GM21515 (cell line): ENCODE measurements at regions not wholly inside any gene's neighbourhood (a gene's known extent, or its start where the extent isn't known, plus 50 kb on each side); places are given as distances from the start of the nearest gene placed in this dataset.

ENCODE experiments used
- ATAC-seq: cut with Tn5 transposase; IDR thresholded peaks from one replicate; pipeline ENCODE4 v1.9.1; 2021; ENCODE audit not compliant: unreplicated experiment

DNA sequence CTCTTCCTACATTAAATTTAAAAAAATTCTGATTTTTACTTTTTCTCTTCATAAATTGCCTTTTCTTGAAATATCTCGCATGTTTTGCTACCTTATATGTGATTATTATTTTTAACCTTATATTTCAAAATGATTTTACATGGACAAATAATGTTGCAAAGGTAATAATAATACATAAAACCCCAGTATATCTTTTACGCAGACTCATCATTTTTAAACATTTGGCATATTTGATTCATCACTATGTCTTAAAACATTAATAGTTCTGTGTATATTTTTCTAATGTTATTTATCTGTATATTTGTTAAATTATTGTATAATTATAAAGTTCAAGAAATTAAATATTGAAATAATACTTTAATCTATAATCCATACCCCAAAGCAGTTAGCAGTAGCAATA is 350.8 kb downstream of the RPL10L start:
- no peak for ATAC-seq

DNA sequence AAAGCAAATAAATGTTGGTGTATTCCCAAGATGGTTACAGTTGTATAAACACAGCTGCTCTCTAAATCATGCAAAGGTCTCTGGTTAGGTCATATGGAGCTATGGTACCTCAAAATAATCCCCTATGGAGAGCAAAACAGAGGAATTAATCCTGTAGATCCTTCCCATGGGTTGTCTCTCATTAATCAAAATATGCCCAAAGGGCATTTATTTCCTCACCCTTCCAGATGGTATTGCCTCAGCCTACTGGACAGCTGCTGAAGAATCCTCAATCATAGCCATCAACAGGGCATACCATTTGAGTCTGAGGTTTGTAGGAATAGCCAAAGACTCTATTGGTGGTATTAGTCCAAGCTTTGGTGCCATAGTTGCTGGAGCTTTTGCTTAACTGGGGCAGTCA is 360.9 kb downstream of the RPL10L start:
- no peak for ATAC-seq

DNA sequence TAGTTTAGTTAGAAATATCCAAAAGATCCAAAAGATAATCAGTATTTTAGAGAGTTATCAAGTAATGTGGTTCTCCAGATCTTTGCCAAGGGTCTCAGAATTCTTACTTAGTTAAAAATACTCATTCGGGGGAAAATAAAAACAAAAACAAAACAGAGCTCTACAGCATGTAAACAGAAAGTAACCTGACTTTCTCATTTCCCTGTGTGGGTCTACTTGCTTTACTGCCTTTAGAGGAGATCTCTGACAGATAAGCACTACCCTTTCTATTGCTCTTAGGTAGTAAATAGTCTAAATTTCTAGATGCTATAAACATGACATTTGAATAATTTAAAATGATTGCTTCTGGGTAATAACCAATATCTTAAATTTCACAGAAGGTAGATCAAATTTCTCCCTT is 371.8 kb downstream of the RPL10L start:
- ATAC-seq = no peak

DNA sequence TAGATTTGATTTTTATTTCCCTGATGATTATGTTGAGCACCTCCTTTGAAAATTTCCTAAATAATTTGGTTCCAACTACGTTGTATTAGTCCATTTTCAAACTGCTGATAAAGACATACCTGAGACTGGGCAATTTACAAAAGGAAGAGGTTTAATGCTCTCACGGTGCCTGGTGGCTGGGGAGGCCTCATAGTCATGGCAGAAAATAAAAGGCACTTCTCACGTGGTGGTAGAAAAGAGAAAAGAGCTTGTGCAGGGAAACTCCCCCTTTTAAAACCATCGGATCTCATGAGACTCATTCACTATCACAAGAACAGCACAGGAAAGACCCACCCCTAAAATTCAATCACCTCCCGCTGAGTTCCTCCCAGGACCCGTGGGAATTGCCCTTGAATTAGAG is 372.3 kb downstream of the RPL10L start:
- no peak for ATAC-seq

DNA sequence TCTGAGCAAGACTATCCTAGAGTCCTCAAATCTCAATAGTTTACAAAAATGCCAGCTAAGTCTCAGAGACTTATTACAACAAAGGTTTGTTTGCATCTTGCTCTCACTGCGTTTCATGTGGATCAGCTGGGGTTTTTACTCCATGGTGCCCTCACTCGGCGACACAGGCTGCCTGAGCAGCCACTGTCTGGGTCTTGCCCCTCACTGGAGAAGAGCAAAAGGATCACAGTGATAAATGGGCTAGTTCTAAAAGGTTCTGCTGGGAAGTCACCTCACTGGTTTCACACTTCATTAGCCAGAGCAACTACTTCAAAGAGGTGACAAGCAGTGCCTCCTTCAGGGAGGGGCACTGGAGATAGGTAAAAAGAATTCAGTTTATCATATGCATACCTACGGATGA is 392.0 kb downstream of the RPL10L start:
- no peak for ATAC-seq

DNA sequence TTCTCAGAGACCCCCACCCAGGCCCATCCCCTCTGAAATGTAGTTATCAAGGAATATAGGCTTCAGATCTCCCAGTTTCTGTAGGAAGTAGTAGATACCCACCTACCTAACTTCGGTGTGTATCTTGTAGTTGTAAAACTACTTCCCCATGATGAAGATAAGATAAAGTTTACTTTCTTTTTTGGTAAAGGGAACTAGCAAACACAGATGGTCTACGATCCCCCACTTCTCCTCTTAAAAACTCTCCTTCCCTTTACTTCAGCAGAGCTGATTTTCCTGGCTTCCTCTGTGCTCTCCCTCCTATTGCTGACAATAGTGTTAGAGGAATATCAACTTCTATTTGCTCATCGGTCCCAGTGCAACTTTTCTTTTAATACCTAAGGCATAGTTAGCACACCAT is 395.2 kb downstream of the RPL10L start:
- ATAC-seq = no peak

DNA sequence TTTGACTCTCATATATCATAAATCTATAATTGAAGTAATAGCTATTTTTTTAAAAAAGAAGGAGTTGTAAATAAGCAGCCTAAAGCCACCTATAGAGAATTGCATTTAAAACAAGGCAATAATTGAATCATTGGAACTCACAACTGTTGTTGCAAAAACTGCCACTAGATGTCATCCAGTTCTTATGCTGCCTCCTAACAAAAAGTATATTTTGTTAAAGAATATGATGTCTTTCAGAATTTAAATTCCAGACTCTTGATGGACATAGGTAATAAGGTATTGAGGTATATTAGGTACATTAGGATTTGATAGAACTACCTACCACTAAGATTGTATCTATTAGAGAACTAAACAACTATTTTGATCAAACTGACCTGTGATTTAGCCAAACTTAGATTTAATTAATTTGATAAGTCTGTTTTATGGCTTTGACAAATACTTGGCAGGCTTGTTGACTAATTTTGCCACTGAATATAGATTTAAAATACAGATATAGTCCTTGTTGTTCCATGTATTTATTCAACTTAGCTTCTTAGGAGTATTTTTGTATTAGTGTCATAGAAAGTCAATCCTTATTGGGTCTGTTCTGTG is 401.4 kb downstream of the RPL10L start:
- ATAC-seq = no peak

DNA sequence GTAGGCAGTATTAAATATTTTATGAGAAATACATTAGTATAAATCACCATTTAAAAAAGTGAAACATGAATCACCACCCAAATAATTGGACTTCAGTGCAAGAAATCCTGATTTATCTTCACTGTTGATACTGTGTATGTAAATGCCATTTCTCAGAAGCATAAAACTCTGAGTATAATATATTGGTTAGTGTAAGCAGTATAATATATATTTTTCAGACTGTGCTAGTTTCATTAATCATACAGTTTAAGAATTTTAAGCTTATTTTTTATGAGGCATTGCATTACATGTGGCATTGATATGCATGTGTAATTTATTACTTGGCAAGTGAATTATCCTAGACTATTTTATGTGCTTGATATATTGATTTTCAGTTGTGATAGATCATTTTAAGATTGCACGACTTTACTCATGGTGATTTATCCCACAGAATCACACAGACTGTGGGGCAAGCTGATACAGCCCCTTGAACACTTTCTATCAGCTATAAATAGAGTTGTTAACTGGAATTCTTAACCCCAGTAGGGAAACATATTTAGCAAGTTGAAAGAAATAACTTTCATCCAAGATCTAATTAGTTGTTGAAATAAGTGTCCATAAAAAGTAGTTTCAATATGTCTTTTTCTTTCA is 403.5 kb downstream of the RPL10L start:
- no peak for ATAC-seq

DNA sequence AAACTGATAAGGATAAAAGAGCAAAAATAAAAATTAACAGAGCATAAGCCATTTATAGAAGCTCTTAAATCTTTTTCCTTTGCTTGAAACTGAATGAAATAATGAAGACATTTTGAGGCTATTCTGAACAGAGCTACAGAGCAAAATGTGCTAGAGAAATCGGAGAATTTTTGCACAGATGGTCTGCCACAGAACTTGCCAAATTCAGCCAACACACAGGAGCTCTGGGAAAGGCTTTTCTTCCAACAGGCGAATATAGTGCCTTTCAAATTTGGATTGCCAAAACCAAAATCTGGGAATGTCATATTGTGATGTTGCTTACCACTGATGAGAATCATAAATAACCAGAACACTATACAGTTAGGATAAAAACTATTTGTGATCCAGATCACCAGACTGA is 406.3 kb downstream of the RPL10L start:
- ATAC-seq = no peak

DNA sequence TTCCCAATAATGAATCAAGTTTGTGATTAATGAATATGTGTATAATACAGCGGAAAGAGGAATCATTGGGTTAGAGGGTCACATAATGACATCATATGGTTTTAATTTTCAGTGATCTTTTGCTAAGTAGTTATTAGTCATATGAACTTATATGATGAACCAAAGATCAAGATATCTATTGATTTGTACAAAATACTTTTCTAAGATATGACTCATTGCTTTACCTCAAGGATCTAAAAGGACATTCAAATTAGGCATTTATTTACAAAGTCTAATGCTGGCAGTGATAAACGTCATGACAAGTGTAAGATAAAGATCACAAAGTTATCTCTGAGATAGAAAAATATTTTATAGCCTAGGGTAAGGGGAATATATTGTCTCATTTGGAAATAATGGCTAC is 417.8 kb downstream of the RPL10L start:
- ATAC-seq = no peak

DNA sequence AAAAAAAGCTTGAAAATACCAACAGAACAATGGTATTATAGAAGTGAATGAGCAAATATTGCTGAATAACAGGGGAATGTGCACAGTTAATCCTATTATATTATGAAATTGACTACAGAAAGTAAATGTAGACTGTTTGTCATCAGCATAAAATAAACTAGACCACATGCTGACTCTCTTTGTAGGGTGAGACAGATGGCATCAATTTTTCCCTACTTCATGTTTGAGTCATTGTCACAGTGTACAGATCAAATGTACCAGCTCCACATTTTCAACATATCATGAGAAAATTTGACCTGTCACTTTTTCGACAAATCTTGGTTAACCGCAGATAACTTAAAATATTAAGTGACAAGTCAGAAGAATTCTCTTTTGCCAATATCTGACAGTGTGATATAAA is 421.0 kb downstream of the RPL10L start:
- no peak for ATAC-seq

DNA sequence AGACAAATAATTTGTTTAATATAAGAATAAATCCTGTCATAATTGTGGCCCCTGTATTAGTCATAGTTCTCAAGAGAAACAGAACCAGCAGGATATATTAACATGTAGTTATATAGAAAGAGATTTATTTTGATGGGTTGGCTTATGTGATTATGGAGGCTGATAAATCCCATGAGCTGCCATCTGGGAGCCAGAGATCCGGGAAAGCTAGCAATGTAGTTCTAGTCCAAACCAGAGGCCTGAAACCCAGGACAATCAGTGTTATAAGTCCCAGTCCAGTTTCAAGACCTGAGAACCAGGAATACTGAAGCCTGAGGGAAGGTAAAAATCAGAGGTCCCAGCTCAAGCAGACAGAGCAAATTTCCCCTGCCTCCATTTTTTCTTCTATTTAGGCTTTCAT is 435.8 kb downstream of the RPL10L start:
- no peak for ATAC-seq

DNA sequence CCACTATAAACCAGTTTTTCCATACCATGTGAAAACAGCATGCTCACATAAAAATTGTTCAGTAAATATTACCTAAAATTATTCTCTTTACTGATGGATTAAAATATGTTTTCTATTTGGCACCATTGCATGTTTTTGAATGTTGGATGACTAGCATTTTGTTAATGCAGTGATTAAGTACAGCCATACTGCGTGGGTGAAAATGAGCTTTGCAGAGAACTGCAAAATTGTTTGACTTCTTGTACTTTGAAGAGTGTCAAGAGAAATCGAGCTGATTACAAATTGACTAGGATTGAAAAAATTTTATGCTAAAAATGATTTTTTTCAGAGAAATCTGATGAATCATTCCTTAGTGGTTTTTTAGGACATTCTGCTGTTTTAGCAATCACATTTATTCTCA is 452.9 kb downstream of the RPL10L start:
- ATAC-seq = no peak

DNA sequence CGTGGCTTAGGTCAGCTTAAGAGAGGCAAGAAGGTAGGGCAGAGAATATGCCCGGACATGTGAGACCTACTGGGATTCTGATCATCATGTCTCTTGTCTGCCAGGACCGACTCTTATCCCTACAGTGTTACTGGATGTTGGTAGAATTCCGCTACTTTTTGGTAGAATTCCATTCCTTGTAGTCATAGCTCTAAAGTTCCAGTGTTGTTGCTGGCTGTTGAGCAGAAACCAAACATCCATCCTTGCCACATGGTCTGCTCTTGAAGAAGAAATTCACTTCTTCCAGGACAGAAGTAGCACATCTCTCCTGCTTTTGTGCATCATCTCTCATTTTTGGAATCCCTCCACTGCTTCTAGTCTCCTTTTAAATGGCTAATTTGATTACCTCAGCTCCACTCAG is 453.7 kb downstream of the RPL10L start:
- ATAC-seq = no peak
